ENCODE measurements at regions not wholly inside any gene's neighbourhood (a gene's known extent, or its start where the extent isn't known, plus 50 kb on each side); places are given as distances from the start of the nearest gene placed in this dataset.

DNA sequence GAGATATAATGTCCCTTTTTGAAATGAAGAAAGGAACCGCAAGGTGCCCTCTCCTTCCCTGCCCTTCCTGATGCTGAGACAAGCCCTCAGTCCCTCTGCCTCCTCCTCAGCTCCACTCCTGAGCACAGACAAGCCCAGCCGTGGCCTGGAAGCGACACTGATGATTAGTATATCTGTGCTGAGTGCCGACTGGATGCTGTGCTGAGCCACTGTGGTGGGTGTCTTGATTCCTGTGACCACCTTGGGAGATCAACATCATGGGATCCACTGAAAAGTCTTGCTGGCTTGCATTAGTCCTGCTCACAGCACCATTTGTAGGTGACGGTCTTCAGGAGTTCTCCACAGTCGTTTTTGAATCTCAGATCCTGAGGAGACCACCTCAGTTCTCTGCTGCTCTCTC is 59.5 kb upstream of the HGFAC start:
- H3K4me3 ChIP-seq (ENCODE audit: low read depth, low read length), result no peak overlapping the region
- no peak for TF ChIP-seq CTCF (conservative IDR thresholded peaks at IDR 0.05; ENCODE audit: low read depth, low read length)
- no peak for DNase-seq (ENCODE audit: low read depth)

GRCh38 chr4:3384391-3384770 is 57.4 kb upstream of the HGFAC start:
- H3K4me3 ChIP-seq (ENCODE audit: low read depth, low read length), result no peak overlapping the region

GRCh38 chr4:3384771-3385710 is 56.7 kb upstream of the HGFAC start:
- no peak for DNase-seq (ENCODE audit: low read depth)
- no peak overlapping the region for H3K4me3 ChIP-seq (ENCODE audit: low read depth, low read length)
- no peak for TF ChIP-seq CTCF (conservative IDR thresholded peaks at IDR 0.05; ENCODE audit: low read depth, low read length)

More at GRCh38 chr4:3384391-3384770, 57.4 kb upstream of the HGFAC start:
- TF ChIP-seq CTCF (conservative IDR thresholded peaks at IDR 0.05; ENCODE audit: low read depth, low read length), result no peak
- no peak for DNase-seq (ENCODE audit: low read depth)

GRCh38 chr4:3385711-3386420 is 55.9 kb upstream of the HGFAC start:
- no peak overlapping the region for H3K4me3 ChIP-seq (ENCODE audit: low read depth, low read length)
- no peak for DNase-seq (ENCODE audit: low read depth)
- TF ChIP-seq CTCF (conservative IDR thresholded peaks at IDR 0.05; ENCODE audit: low read depth, low read length), result no peak

DNA sequence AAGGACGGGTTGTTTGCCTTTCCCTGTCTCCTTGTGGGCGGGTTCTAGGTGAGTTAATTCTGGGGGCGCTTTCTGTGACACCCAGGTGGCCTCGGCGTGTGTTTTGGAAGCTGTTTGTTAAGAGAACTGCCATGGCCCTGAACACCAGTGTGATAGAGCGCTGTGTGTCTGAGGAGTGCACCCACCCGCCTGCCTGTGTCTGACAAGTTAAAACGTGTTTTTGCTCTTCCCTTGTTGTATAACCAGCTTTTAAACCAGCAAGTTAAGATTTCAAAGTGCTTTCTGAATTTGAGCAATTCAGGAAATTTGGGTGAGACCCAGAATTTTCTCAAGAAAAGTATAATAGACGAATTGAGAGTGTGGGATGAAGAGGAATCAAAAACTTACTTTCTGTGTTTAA is 55.2 kb upstream of the HGFAC start:
- no peak for TF ChIP-seq CTCF (conservative IDR thresholded peaks at IDR 0.05; ENCODE audit: low read depth, low read length)
- DNase-seq (ENCODE audit: low read depth), result no peak
- H3K4me3 ChIP-seq (ENCODE audit: low read depth, low read length), result no peak overlapping the region

GRCh38 chr4:3387154-3387942 is 54.4 kb upstream of the HGFAC start:
- peak overlapping the region; percentile 53 for H3K4me3 ChIP-seq (ENCODE audit: low read depth, low read length)
- no peak for TF ChIP-seq CTCF (conservative IDR thresholded peaks at IDR 0.05; ENCODE audit: low read depth, low read length)
- DNase-seq (ENCODE audit: low read depth), result no peak

All from choroid plexus epithelial cell (primary cell).